ENCODE measurements at regions not wholly inside any gene's neighbourhood (a gene's known extent, or its start where the extent isn't known, plus 50 kb on each side); places are given as distances from the start of the nearest gene placed in this dataset.

- Histone ChIP-seq H3K4me1 (ENCODE audit: control insufficient read depth in 3 of 3, insufficient read depth in 2 of 3, low read depth in 1 of 3, low read length in 2 of 3) (no peaks in the 10 kb centered on the region), H3K27ac (ENCODE audit: low read depth in 1 of 3, low read length in 2 of 3) (no peak overlapping the region), H3K27me3 (ENCODE audit: control insufficient read depth in 3 of 3, insufficient read depth in 3 of 3, low read length in 3 of 3) (no peaks in the 10 kb centered on the region), H3K36me3 (ENCODE audit: control insufficient read depth in 3 of 3, insufficient read depth in 2 of 3, low read depth in 1 of 3, low read length in 3 of 3) (no peaks in the 10 kb centered on the region), H3K4me3 (ENCODE audit: low read depth in 1 of 3, low read length in 3 of 3) (no peak overlapping the region), H3K9me3 (ENCODE audit: control insufficient read depth in 2 of 2, insufficient read depth in 1 of 2, low read depth in 1 of 2, low read length in 1 of 2) (no peaks in the 10 kb centered on the region)
- WGBS, 3 donors = 70 to 73% (median 72%) methylated on average over 1 of the region's 1 CpG
- FAIRE-seq = no peak
- DNase-seq = no peak
Measured at GRCh38 chr13:88042489-88042888, 371.3 kb downstream of the SLITRK5 start.

- H3K9me3 ChIP-seq (ENCODE audit: control insufficient read depth in 2 of 2, insufficient read depth in 1 of 2, low read depth in 1 of 2, low read length in 1 of 2) = peaks cover 0 to 6% of the 10 kb centered on the region in 2 donors
- no peak overlapping the region for H3K27ac ChIP-seq (ENCODE audit: low read depth in 1 of 3, low read length in 2 of 3)
- no peaks in the 10 kb centered on the region for H3K27me3 ChIP-seq (ENCODE audit: control insufficient read depth in 3 of 3, insufficient read depth in 3 of 3, low read length in 3 of 3)
- 74 to 77% (median 76%) methylated on average over 8 of the region's 8 CpGs for WGBS, 3 donors
- no peak overlapping the region for H3K4me3 ChIP-seq (ENCODE audit: low read depth in 1 of 3, low read length in 3 of 3)
- no peaks in the 10 kb centered on the region for H3K4me1 ChIP-seq (ENCODE audit: control insufficient read depth in 3 of 3, insufficient read depth in 2 of 3, low read depth in 1 of 3, low read length in 2 of 3)
- DNase-seq (no peak), FAIRE-seq (no peak)
- H3K36me3 ChIP-seq (ENCODE audit: control insufficient read depth in 3 of 3, insufficient read depth in 2 of 3, low read depth in 1 of 3, low read length in 3 of 3) = no peaks in the 10 kb centered on the region
Measured at GRCh38 chr13:88051746-88052482, 380.7 kb downstream of the SLITRK5 start.

- 0 to 52% (median 30%) methylated on average over 1 of the region's 1 CpG for WGBS, 3 donors
- no peaks in the 10 kb centered on the region for H3K9me3 ChIP-seq (ENCODE audit: control insufficient read depth in 2 of 2, insufficient read depth in 1 of 2, low read depth in 1 of 2, low read length in 1 of 2)
- no peak for FAIRE-seq
- H3K27ac ChIP-seq (ENCODE audit: low read depth in 1 of 3, low read length in 2 of 3) = no peak overlapping the region
- no peaks in the 10 kb centered on the region for H3K4me1 ChIP-seq (ENCODE audit: control insufficient read depth in 3 of 3, insufficient read depth in 2 of 3, low read depth in 1 of 3, low read length in 2 of 3)
- DNase-seq = no peak
- no peaks in the 10 kb centered on the region for H3K27me3 ChIP-seq (ENCODE audit: control insufficient read depth in 3 of 3, insufficient read depth in 3 of 3, low read length in 3 of 3)
- no peaks in the 10 kb centered on the region for H3K36me3 ChIP-seq (ENCODE audit: control insufficient read depth in 3 of 3, insufficient read depth in 2 of 3, low read depth in 1 of 3, low read length in 3 of 3)
- H3K4me3 ChIP-seq (ENCODE audit: low read depth in 1 of 3, low read length in 3 of 3) = no peak overlapping the region
Measured at GRCh38 chr13:88063741-88064140, 392.6 kb downstream of the SLITRK5 start.

GRCh38 chr13:88066847-88067246 lies 395.7 kb downstream of the SLITRK5 start:
- FAIRE-seq (no peak), DNase-seq (no peak)
- Histone ChIP-seq H3K27ac (ENCODE audit: low read depth in 1 of 3, low read length in 2 of 3) (no peak overlapping the region), H3K9me3 (ENCODE audit: control insufficient read depth in 2 of 2, insufficient read depth in 1 of 2, low read depth in 1 of 2, low read length in 1 of 2) (no peaks in the 10 kb centered on the region), H3K27me3 (ENCODE audit: control insufficient read depth in 3 of 3, insufficient read depth in 3 of 3, low read length in 3 of 3) (no peaks in the 10 kb centered on the region), H3K4me3 (ENCODE audit: low read depth in 1 of 3, low read length in 3 of 3) (no peak overlapping the region), H3K4me1 (ENCODE audit: control insufficient read depth in 3 of 3, insufficient read depth in 2 of 3, low read depth in 1 of 3, low read length in 2 of 3) (no peaks in the 10 kb centered on the region), H3K36me3 (ENCODE audit: control insufficient read depth in 3 of 3, insufficient read depth in 2 of 3, low read depth in 1 of 3, low read length in 3 of 3) (no peaks in the 10 kb centered on the region)
- WGBS, 3 donors = 84 to 85% (median 84%) methylated on average over 2 of the region's 2 CpGs

DNA sequence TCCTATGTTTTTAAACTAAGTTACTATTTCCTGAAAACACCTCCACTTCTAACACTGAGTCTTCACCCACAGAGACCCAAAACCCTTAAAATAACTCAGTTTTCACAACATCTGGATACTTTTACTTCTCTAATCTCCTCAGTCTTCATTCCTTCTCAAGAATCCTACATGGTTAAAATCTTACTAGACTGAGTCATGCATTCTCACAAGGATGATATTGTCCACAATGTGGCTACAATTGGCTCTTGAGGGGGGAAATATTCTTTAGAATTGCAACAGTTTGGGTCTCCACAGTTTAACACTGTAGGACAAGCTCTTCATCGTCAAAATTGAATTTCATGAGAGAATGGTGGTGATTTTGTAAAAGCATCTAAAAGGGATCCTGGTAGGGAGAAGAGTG lies 397.1 kb downstream of the SLITRK5 start:
- FAIRE-seq = no peak
- 89 to 90% (median 90%) methylated on average over 1 of the region's 1 CpG for WGBS, 3 donors
- H3K36me3 ChIP-seq (ENCODE audit: control insufficient read depth in 3 of 3, insufficient read depth in 2 of 3, low read depth in 1 of 3, low read length in 3 of 3) = no peaks in the 10 kb centered on the region

DNA sequence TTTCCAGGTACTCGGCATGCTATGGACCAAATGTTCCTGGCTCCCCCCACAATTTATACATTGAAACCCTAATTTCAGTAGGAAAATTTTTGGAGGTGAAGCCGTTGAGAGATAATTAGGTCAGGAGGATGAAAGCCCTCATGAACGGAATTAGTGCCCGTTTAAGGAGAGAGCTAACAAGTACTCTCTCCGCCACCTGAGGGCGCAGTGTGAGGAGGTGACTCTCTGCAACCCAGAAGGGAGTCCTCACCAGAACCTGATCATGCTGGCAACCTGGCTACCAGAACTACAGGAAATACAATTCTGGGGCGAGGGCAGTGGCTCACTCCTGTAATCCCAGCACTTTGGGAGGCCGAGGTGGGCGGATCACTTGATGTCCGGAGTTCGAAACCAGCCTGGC lies 397.8 kb downstream of the SLITRK5 start:
- Histone ChIP-seq H3K4me1 (ENCODE audit: control insufficient read depth in 3 of 3, insufficient read depth in 2 of 3, low read depth in 1 of 3, low read length in 2 of 3) (no peaks in the 10 kb centered on the region), H3K4me3 (ENCODE audit: low read depth in 1 of 3, low read length in 3 of 3) (no peak overlapping the region), H3K36me3 (ENCODE audit: control insufficient read depth in 3 of 3, insufficient read depth in 2 of 3, low read depth in 1 of 3, low read length in 3 of 3) (no peaks in the 10 kb centered on the region), H3K9me3 (ENCODE audit: control insufficient read depth in 2 of 2, insufficient read depth in 1 of 2, low read depth in 1 of 2, low read length in 1 of 2) (no peaks in the 10 kb centered on the region), H3K27me3 (ENCODE audit: control insufficient read depth in 3 of 3, insufficient read depth in 3 of 3, low read length in 3 of 3) (no peaks in the 10 kb centered on the region), H3K27ac (ENCODE audit: low read depth in 1 of 3, low read length in 2 of 3) (no peak overlapping the region)
- DNase-seq (peak in 1 of 2 donors; percentile 0), FAIRE-seq (no peak)
- WGBS, 3 donors = 83 to 87% (median 85%) methylated on average over 11 of the region's 11 CpGs

More for the DNA sequence above, 397.1 kb downstream of the SLITRK5 start:
- Histone ChIP-seq H3K27me3 (ENCODE audit: control insufficient read depth in 3 of 3, insufficient read depth in 3 of 3, low read length in 3 of 3) (no peaks in the 10 kb centered on the region), H3K4me3 (ENCODE audit: low read depth in 1 of 3, low read length in 3 of 3) (no peak overlapping the region), H3K9me3 (ENCODE audit: control insufficient read depth in 2 of 2, insufficient read depth in 1 of 2, low read depth in 1 of 2, low read length in 1 of 2) (no peaks in the 10 kb centered on the region), H3K4me1 (ENCODE audit: control insufficient read depth in 3 of 3, insufficient read depth in 2 of 3, low read depth in 1 of 3, low read length in 2 of 3) (no peaks in the 10 kb centered on the region), H3K27ac (ENCODE audit: low read depth in 1 of 3, low read length in 2 of 3) (no peak overlapping the region)
- no peak for DNase-seq

DNA sequence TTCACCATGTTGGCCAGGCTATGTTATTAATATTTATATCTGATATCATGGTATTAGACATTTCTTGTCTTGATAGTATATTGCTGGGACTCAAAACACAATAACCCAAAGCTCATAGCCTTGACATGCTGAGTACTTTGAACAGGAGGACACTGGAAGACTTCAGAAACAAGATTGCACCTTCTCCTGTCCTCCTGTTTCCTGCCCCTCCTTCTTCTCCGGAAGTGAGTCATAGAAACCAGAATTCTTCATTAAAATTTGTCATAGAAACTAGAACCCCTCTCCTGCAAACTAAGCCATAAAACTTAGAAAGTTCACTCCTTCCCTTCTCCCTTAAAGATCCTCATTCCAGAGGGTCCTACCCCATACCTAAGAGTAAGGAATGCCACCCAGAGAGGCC lies 400.2 kb downstream of the SLITRK5 start:
- no peaks in the 10 kb centered on the region for H3K4me1 ChIP-seq (ENCODE audit: control insufficient read depth in 3 of 3, insufficient read depth in 2 of 3, low read depth in 1 of 3, low read length in 2 of 3)
- no peaks in the 10 kb centered on the region for H3K36me3 ChIP-seq (ENCODE audit: control insufficient read depth in 3 of 3, insufficient read depth in 2 of 3, low read depth in 1 of 3, low read length in 3 of 3)
- no peaks in the 10 kb centered on the region for H3K9me3 ChIP-seq (ENCODE audit: control insufficient read depth in 2 of 2, insufficient read depth in 1 of 2, low read depth in 1 of 2, low read length in 1 of 2)
- no peak overlapping the region for H3K4me3 ChIP-seq (ENCODE audit: low read depth in 1 of 3, low read length in 3 of 3)
- no peak overlapping the region for H3K27ac ChIP-seq (ENCODE audit: low read depth in 1 of 3, low read length in 2 of 3)
- no peak for FAIRE-seq
- no peak for DNase-seq
- 57 to 90% (median 78%) methylated on average over 1 of the region's 1 CpG for WGBS, 3 donors
- no peaks in the 10 kb centered on the region for H3K27me3 ChIP-seq (ENCODE audit: control insufficient read depth in 3 of 3, insufficient read depth in 3 of 3, low read length in 3 of 3)

GRCh38 chr13:88074794-88075510 lies 403.8 kb downstream of the SLITRK5 start:
- 67 to 68% (median 67%) methylated on average over 5 of the region's 5 CpGs for WGBS, 3 donors
- Histone ChIP-seq H3K27ac (ENCODE audit: low read depth in 1 of 3, low read length in 2 of 3) (no peak overlapping the region), H3K4me1 (ENCODE audit: control insufficient read depth in 3 of 3, insufficient read depth in 2 of 3, low read depth in 1 of 3, low read length in 2 of 3) (no peaks in the 10 kb centered on the region), H3K4me3 (ENCODE audit: low read depth in 1 of 3, low read length in 3 of 3) (no peak overlapping the region), H3K9me3 (ENCODE audit: control insufficient read depth in 2 of 2, insufficient read depth in 1 of 2, low read depth in 1 of 2, low read length in 1 of 2) (no peaks in the 10 kb centered on the region), H3K36me3 (ENCODE audit: control insufficient read depth in 3 of 3, insufficient read depth in 2 of 3, low read depth in 1 of 3, low read length in 3 of 3) (no peaks in the 10 kb centered on the region), H3K27me3 (ENCODE audit: control insufficient read depth in 3 of 3, insufficient read depth in 3 of 3, low read length in 3 of 3) (no peaks in the 10 kb centered on the region)
- no peak for FAIRE-seq
- DNase-seq = no peak

Measured in small intestine (tissue), 7 donors.